DND-41 (cell line): ENCODE measurements at regions not wholly inside any gene's neighbourhood (a gene's known extent, or its start where the extent isn't known, plus 50 kb on each side); places are given as distances from the start of the nearest gene placed in this dataset.

Experiments
- ATAC-seq: fragments of 200-7000 bp; cut with Tn5 transposase; 3 replicates; pipeline ENCODE4 v1.9.1; 2021; ENCODE audit warnings: low read depth; ENCODE audit not compliant: insufficient read depth
- DNase-seq: peaks from one replicate; pipeline ENCODE4 v3.0.0-alpha.2; 2020
- H2AFZ ChIP-seq: 2 replicates; pipeline ENCODE4 v1.6.0; 2012; ENCODE audit warnings: low read depth, low read length
- H3K27ac ChIP-seq: 2 replicates; pipeline ENCODE4 v1.5.1; 2012; ENCODE audit warnings: low read length, inconsistent platforms
- H3K27me3 ChIP-seq: fragments of 200-600 bp; sonication (generic); 2 replicates; pipeline ENCODE4 v1.6.0; 2012; ENCODE audit warnings: low read length, mild to moderate bottlenecking, inconsistent platforms; ENCODE audit not compliant: insufficient read depth, poor library complexity
- H3K36me3 ChIP-seq: 2 replicates; pipeline ENCODE4 v1.5.1; 2012; ENCODE audit warnings: low read length, inconsistent platforms; ENCODE audit not compliant: insufficient read depth
- H3K4me1 ChIP-seq: 2 replicates; pipeline ENCODE4 v1.5.1; 2012; ENCODE audit warnings: mild to moderate bottlenecking, low read length; ENCODE audit not compliant: insufficient read depth
- H3K4me2 ChIP-seq: 2 replicates; pipeline ENCODE4 v1.6.0; 2012; ENCODE audit warnings: mild to moderate bottlenecking, moderate library complexity, low read length, inconsistent platforms; ENCODE audit not compliant: insufficient read depth
- H3K4me3 ChIP-seq, 2 experiments: fragments of 200-600 bp in 1 of 2; shearing (Covaris generic) in 1 of 2; 2 replicates each; pipeline ENCODE4 v1.5.1; 2012 to 2016; ENCODE audit warnings: inconsistent platforms in 2 of 2, low read length in 2 of 2, mild to moderate bottlenecking in 2 of 2, low read depth in 1 of 2, moderate library complexity in 1 of 2
- H3K79me2 ChIP-seq: 2 replicates; pipeline ENCODE4 v1.6.0; 2012; ENCODE audit warnings: low read length, inconsistent platforms; ENCODE audit not compliant: insufficient read depth
- H3K9ac ChIP-seq: 2 replicates; pipeline ENCODE4 v1.6.0; 2012; ENCODE audit warnings: low read depth, mild to moderate bottlenecking, inconsistent platforms, low read length, moderate library complexity
- H3K9me3 ChIP-seq: 2 replicates; pipeline ENCODE4 v1.5.1; 2012; ENCODE audit warnings: low read length, moderate library complexity, mild to moderate bottlenecking, inconsistent platforms; ENCODE audit not compliant: insufficient read depth, severe bottlenecking
- H4K20me1 ChIP-seq: 2 replicates; pipeline ENCODE4 v1.6.0; 2012; ENCODE audit warnings: low read length; ENCODE audit not compliant: insufficient read depth
- CTCF ChIP-seq: IDR thresholded peaks from 2 replicates; pipeline ENCODE4 v1.5.1; 2012; ENCODE audit warnings: borderline replicate concordance, low read length, moderate library complexity, mild to moderate bottlenecking; ENCODE audit not compliant: poor library complexity, severe bottlenecking; ENCODE audit errors: extremely low read depth
- EZH2 ChIP-seq: IDR thresholded peaks from 3 replicates; pipeline ENCODE4 v1.6.1; 2012; ENCODE audit warnings: borderline replicate concordance, low read depth, mild to moderate bottlenecking, moderate library complexity, low read length, inconsistent platforms; ENCODE audit not compliant: severe bottlenecking

GRCh38 chr2:241959751-241960269 is 90.3 kb downstream of the RTP5 start:
- DNase-seq (no peak), ATAC-seq (no peak)
- peaks cover 38% of the 10 kb centered on the region for H4K20me1 ChIP-seq
- no peaks in the 10 kb centered on the region for H3K79me2 ChIP-seq
- no peak for TF ChIP-seq EZH2
- no peak for TF ChIP-seq CTCF
- H3K9ac ChIP-seq: no peak overlapping the region
- no peak overlapping the region for H3K27ac ChIP-seq
- no peak overlapping the region for H3K4me2 ChIP-seq
- no peaks in the 10 kb centered on the region for H3K9me3 ChIP-seq
- peaks cover 6% of the 10 kb centered on the region; the same call in 1 of the 2 replicates for H3K36me3 ChIP-seq
- H2AFZ ChIP-seq: no peak overlapping the region
- H3K27me3 ChIP-seq: no peaks in the 10 kb centered on the region
- H3K4me3 ChIP-seq: no peak overlapping the region
- peaks cover 4% of the 10 kb centered on the region; the same call in 1 of the 2 replicates for H3K4me1 ChIP-seq

DNA sequence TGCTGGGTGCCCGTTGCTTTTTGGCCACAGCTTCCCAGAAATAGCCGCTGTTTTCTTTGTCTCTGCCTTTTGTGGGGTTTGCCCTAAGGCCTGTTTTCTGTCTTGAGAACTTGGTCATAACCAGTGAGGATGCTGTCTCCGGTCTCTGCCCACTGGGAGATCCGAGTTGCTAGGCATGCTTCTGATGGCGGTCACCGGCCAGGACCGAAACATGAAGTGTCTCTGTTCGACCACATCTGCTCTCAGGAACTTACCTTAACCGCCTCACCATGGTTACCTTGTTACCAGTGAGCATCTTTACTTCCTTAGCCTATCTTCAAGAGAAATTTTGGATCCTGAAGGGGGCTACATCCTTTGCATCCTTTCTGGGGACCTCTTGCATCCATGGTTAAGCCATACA is 91.9 kb downstream of the RTP5 start:
- no peaks in the 10 kb centered on the region; the same call in 1 of the 2 replicates for H3K36me3 ChIP-seq
- DNase-seq: no peak
- H3K9ac ChIP-seq: no peak overlapping the region
- H3K4me3 ChIP-seq: no peak overlapping the region
- no peaks in the 10 kb centered on the region for H3K27me3 ChIP-seq
- ATAC-seq: no peak
- H4K20me1 ChIP-seq: peaks cover 21% of the 10 kb centered on the region
- H3K4me2 ChIP-seq: no peak overlapping the region
- no peaks in the 10 kb centered on the region for H3K9me3 ChIP-seq
- H3K4me1 ChIP-seq: peaks cover 21% of the 10 kb centered on the region
- no peak overlapping the region for H2AFZ ChIP-seq
- TF ChIP-seq EZH2 (no peak), CTCF (no peak)
- no peaks in the 10 kb centered on the region for H3K79me2 ChIP-seq
- H3K27ac ChIP-seq: no peak overlapping the region

- Histone ChIP-seq H3K9ac (no peak overlapping the region), H3K4me1 (peaks cover 38% of the 10 kb centered on the region), H2AFZ (no peak overlapping the region), H3K36me3 (peaks cover 9% of the 10 kb centered on the region), H3K4me3 (no peak overlapping the region), H3K9me3 (no peaks in the 10 kb centered on the region), H3K4me2 (no peak overlapping the region), H3K27ac (no peak overlapping the region), H4K20me1 (peaks cover 35% of the 10 kb centered on the region), H3K27me3 (no peaks in the 10 kb centered on the region), H3K79me2 (no peaks in the 10 kb centered on the region; the same call in 1 of the 2 replicates)
- DNase-seq (no peak), ATAC-seq (no peak)
- TF ChIP-seq EZH2 (no peak), CTCF (no peak)
These were observed 94.6 kb downstream of the RTP5 start for GRCh38 chr2:241964133-241964532.
